ENCODE measurements at regions not wholly inside any gene's neighbourhood (a gene's known extent, or its start where the extent isn't known, plus 50 kb on each side); places are given as distances from the start of the nearest gene placed in this dataset.

- no peak overlapping the region for H3K4me3 Mint-ChIP-seq
- no peak for DNase-seq
- H3K9me3 Mint-ChIP-seq = peaks cover 18% of the 10 kb centered on the region
- peaks cover 12% of the 10 kb centered on the region for H3K27me3 Mint-ChIP-seq
- H3K4me1 Mint-ChIP-seq = peaks cover 2% of the 10 kb centered on the region
- H3K36me3 Mint-ChIP-seq = peaks cover 10% of the 10 kb centered on the region
- no peak overlapping the region for H3K27ac Mint-ChIP-seq
These were observed 50.5 kb upstream of the PRDM1 start for GRCh38 chr6:106035655-106036054.

- H3K4me1 Mint-ChIP-seq = peaks cover 2% of the 10 kb centered on the region
- H3K27me3 Mint-ChIP-seq = peaks cover 28% of the 10 kb centered on the region
- no peak overlapping the region for H3K27ac Mint-ChIP-seq
- peaks cover 10% of the 10 kb centered on the region for H3K36me3 Mint-ChIP-seq
- peaks cover 18% of the 10 kb centered on the region for H3K9me3 Mint-ChIP-seq
- no peak for DNase-seq
- H3K4me3 Mint-ChIP-seq = no peak overlapping the region
These were observed 52.3 kb upstream of the PRDM1 start for GRCh38 chr6:106033806-106034205.

- H3K4me1 Mint-ChIP-seq = peaks cover 12% of the 10 kb centered on the region
- no peaks in the 10 kb centered on the region for H3K36me3 Mint-ChIP-seq
- H3K9me3 Mint-ChIP-seq = no peaks in the 10 kb centered on the region
- H3K27me3 Mint-ChIP-seq = peaks cover 63% of the 10 kb centered on the region
- DNase-seq = no peak
- no peak overlapping the region for H3K4me3 Mint-ChIP-seq
- no peak overlapping the region for H3K27ac Mint-ChIP-seq
These were observed 58.4 kb upstream of the PRDM1 start for GRCh38 chr6:106027758-106028157.

GRCh38 chr6:106026748-106027715 is 59.1 kb upstream of the PRDM1 start:
- no peaks in the 10 kb centered on the region for H3K36me3 Mint-ChIP-seq
- H3K4me3 Mint-ChIP-seq = no peak overlapping the region
- H3K27ac Mint-ChIP-seq = peak overlapping the region; percentile 38
- no peaks in the 10 kb centered on the region for H3K9me3 Mint-ChIP-seq
- DNase-seq = no peak
- peaks cover 12% of the 10 kb centered on the region for H3K4me1 Mint-ChIP-seq
- peaks cover 67% of the 10 kb centered on the region for H3K27me3 Mint-ChIP-seq

- Mint-ChIP-seq H3K36me3 (no peaks in the 10 kb centered on the region), H3K4me3 (no peak overlapping the region), H3K27me3 (peaks cover 60% of the 10 kb centered on the region), H3K27ac (no peak overlapping the region), H3K9me3 (no peaks in the 10 kb centered on the region), H3K4me1 (peaks cover 10% of the 10 kb centered on the region)
- no peak for DNase-seq
These were observed 60.5 kb upstream of the PRDM1 start for GRCh38 chr6:106025655-106026054.

GRCh38 chr6:106022801-106023200 is 63.3 kb upstream of the PRDM1 start:
- H3K9me3 Mint-ChIP-seq = no peaks in the 10 kb centered on the region
- peaks cover 39% of the 10 kb centered on the region for H3K27me3 Mint-ChIP-seq
- H3K27ac Mint-ChIP-seq = no peak overlapping the region
- peaks cover 10% of the 10 kb centered on the region for H3K4me1 Mint-ChIP-seq
- H3K36me3 Mint-ChIP-seq = no peaks in the 10 kb centered on the region
- no peak for DNase-seq
- H3K4me3 Mint-ChIP-seq = no peak overlapping the region

- H3K4me3 Mint-ChIP-seq = no peak overlapping the region
- DNase-seq = no peak
- H3K27me3 Mint-ChIP-seq = peaks cover 16% of the 10 kb centered on the region
- no peak overlapping the region for H3K27ac Mint-ChIP-seq
- H3K4me1 Mint-ChIP-seq = no peaks in the 10 kb centered on the region
- H3K36me3 Mint-ChIP-seq = no peaks in the 10 kb centered on the region
- no peaks in the 10 kb centered on the region for H3K9me3 Mint-ChIP-seq
These were observed 68.7 kb upstream of the PRDM1 start for GRCh38 chr6:106017454-106017853.

- Mint-ChIP-seq H3K27ac (no peak overlapping the region), H3K9me3 (no peaks in the 10 kb centered on the region), H3K27me3 (peaks cover 11% of the 10 kb centered on the region), H3K36me3 (no peaks in the 10 kb centered on the region), H3K4me1 (no peaks in the 10 kb centered on the region), H3K4me3 (no peak overlapping the region)
- DNase-seq = no peak
These were observed 71.2 kb upstream of the PRDM1 start for GRCh38 chr6:106014955-106015354.

- Mint-ChIP-seq H3K4me1 (no peaks in the 10 kb centered on the region), H3K27ac (no peak overlapping the region), H3K36me3 (no peaks in the 10 kb centered on the region), H3K9me3 (no peaks in the 10 kb centered on the region), H3K4me3 (no peak overlapping the region), H3K27me3 (peaks cover 3% of the 10 kb centered on the region)
- DNase-seq = no peak
These were observed 74.7 kb upstream of the PRDM1 start for GRCh38 chr6:106011476-106011875.

- Mint-ChIP-seq H3K27me3 (peaks cover 36% of the 10 kb centered on the region), H3K9me3 (no peaks in the 10 kb centered on the region), H3K27ac (no peak overlapping the region), H3K4me1 (no peaks in the 10 kb centered on the region), H3K36me3 (no peaks in the 10 kb centered on the region), H3K4me3 (no peak overlapping the region)
- no peak for DNase-seq
These were observed 80.2 kb upstream of the PRDM1 start for GRCh38 chr6:106005954-106006353.

- Mint-ChIP-seq H3K36me3 (no peaks in the 10 kb centered on the region), H3K27ac (no peak overlapping the region), H3K4me1 (no peaks in the 10 kb centered on the region), H3K4me3 (no peak overlapping the region), H3K9me3 (no peaks in the 10 kb centered on the region), H3K27me3 (peaks cover 41% of the 10 kb centered on the region)
- DNase-seq = no peak
These were observed 81.1 kb upstream of the PRDM1 start for GRCh38 chr6:106005013-106005412.

- Mint-ChIP-seq H3K4me1 (no peaks in the 10 kb centered on the region), H3K27me3 (peaks cover 51% of the 10 kb centered on the region), H3K27ac (no peak overlapping the region), H3K4me3 (no peak overlapping the region), H3K36me3 (no peaks in the 10 kb centered on the region), H3K9me3 (no peaks in the 10 kb centered on the region)
- DNase-seq = no peak
These were observed 82.7 kb upstream of the PRDM1 start for GRCh38 chr6:106003268-106003987.

- Mint-ChIP-seq H3K27me3 (peaks cover 65% of the 10 kb centered on the region), H3K9me3 (no peaks in the 10 kb centered on the region)
These were observed 84.1 kb upstream of the PRDM1 start for GRCh38 chr6:106002005-106002404.

GRCh38 chr6:106000935-106001334 is 85.2 kb upstream of the PRDM1 start:
- no peak for DNase-seq
- no peak overlapping the region for H3K4me3 Mint-ChIP-seq
- H3K9me3 Mint-ChIP-seq = no peaks in the 10 kb centered on the region
- H3K27me3 Mint-ChIP-seq = peaks cover 75% of the 10 kb centered on the region
- no peaks in the 10 kb centered on the region for H3K36me3 Mint-ChIP-seq
- H3K27ac Mint-ChIP-seq = no peak overlapping the region
- H3K4me1 Mint-ChIP-seq = no peaks in the 10 kb centered on the region

More at GRCh38 chr6:106002005-106002404, 84.1 kb upstream of the PRDM1 start:
- Mint-ChIP-seq H3K27ac (no peak overlapping the region), H3K4me1 (no peaks in the 10 kb centered on the region), H3K36me3 (no peaks in the 10 kb centered on the region), H3K4me3 (no peak overlapping the region)
- no peak for DNase-seq

- peaks cover 22% of the 10 kb centered on the region for H3K4me1 Mint-ChIP-seq
- H3K27ac Mint-ChIP-seq = no peak overlapping the region
- DNase-seq = no peak
- peaks cover 76% of the 10 kb centered on the region for H3K27me3 Mint-ChIP-seq
- H3K9me3 Mint-ChIP-seq = no peaks in the 10 kb centered on the region
- no peak overlapping the region for H3K4me3 Mint-ChIP-seq
- peaks cover 5% of the 10 kb centered on the region for H3K36me3 Mint-ChIP-seq
These were observed 88.7 kb upstream of the PRDM1 start for GRCh38 chr6:105997482-105997881.

All from activated naive CD8-positive, alpha-beta T cell treated with anti-CD3 and anti-CD28 coated beads for 36 hours (primary cell).